Gastroesophageal sphincter (tissue), 3 donors: ENCODE measurements at regions not wholly inside any gene's neighbourhood (a gene's known extent, or its start where the extent isn't known, plus 50 kb on each side); places are given as distances from the start of the nearest gene placed in this dataset.

Experiments
- CTCF ChIP-seq, 4 experiments: fragments of 200-600 bp in 2 of 4; fragments of 450-650 bp in 2 of 4; sonication (generic) in 1 of 4; IDR thresholded peaks; one replicate each; pipeline ENCODE4 v1.5.1; 2017 to 2019; ENCODE audit warnings: antibody characterized with exemption in 4 of 4, mild to moderate bottlenecking in 2 of 4, moderate library complexity in 2 of 4
- EP300 ChIP-seq: sonication (generic); formaldehyde crosslinking; IDR thresholded peaks from one replicate; pipeline ENCODE4 v1.6.1; 2017; ENCODE audit warnings: antibody characterized with exemption, mild to moderate bottlenecking
- POLR2A ChIP-seq, 2 donors: fragments of 450-650 bp; IDR thresholded peaks; one replicate each; pipeline ENCODE4 v1.6.1; 2017; ENCODE audit warnings: antibody characterized with exemption in 2 of 2, mild to moderate bottlenecking in 2 of 2, moderate library complexity in 1 of 2
- POLR2AphosphoS5 ChIP-seq: sonication (generic); formaldehyde crosslinking; IDR thresholded peaks from one replicate; pipeline ENCODE4 v1.6.1; 2017; ENCODE audit warnings: antibody characterized with exemption

GRCh38 chr5:108459769-108460168 is 77.9 kb upstream of the FBXL17 start:
- TF ChIP-seq POLR2A (IDR thresholded peaks at IDR 0.05), result no peak
- no peak for TF ChIP-seq CTCF (IDR thresholded peaks at IDR 0.05)
- TF ChIP-seq POLR2AphosphoS5, result no peak
- no peak for TF ChIP-seq EP300
